ENCODE measurements at regions not wholly inside any gene's neighbourhood (a gene's known extent, or its start where the extent isn't known, plus 50 kb on each side); places are given as distances from the start of the nearest gene placed in this dataset.

DNA sequence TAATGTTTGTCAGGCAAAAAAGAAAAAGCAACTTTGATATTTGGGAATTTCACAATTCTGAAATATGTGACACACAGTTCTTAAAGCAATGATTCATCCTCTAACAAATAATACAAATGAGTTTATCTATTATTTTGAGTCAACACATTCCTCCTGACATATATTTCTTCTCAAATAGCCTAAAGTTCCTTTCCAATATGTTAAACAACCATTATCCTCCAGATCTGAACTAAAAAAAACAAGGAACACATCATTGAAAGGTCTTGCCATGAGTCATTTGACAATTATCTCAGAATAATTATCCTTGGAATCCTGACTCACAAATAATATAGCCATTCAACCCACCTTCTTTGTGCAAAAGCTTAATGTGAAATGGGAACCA lies 208.7 kb upstream of the CDIN1 start:
- Histone ChIP-seq H3K9me3 (no peaks in the 10 kb centered on the region), H3K27ac (no peak overlapping the region), H3K27me3 (no peaks in the 10 kb centered on the region), H3K36me3 (no peaks in the 10 kb centered on the region), H3K4me1 (no peaks in the 10 kb centered on the region), H3K4me3 (no peak overlapping the region)
- no peak for TF ChIP-seq EP300 (IDR thresholded peaks at IDR 0.05)
- TF ChIP-seq POLR2AphosphoS5 (IDR thresholded peaks at IDR 0.05), result no peak
- TF ChIP-seq POLR2A (IDR thresholded peaks at IDR 0.05), result no peak
- intact Hi-C loops (cut with DNase I), result no loop called here
- no peak for DNase-seq

DNA sequence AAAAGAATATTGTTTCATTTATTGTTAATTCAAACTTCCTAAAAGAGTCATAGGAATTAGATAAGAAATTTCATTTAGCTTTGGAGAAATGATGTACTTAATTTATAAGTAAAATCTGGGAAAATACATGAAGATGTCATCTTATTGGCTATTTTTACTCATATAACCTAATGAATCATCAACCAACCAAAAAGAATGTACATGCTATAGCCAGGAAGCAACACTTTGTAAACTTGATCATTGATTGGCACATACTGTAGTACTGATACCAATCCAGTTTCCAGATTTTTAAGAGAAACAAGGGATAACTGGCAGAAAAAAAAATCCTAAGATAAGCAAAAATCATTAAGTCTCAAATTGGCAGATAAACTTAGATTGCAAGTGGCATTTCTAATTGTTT lies 207.9 kb upstream of the CDIN1 start:
- no peaks in the 10 kb centered on the region for H3K27me3 ChIP-seq
- no peak for DNase-seq
- H3K9me3 ChIP-seq, result no peaks in the 10 kb centered on the region
- intact Hi-C loops (cut with DNase I), result no loop called here
- H3K27ac ChIP-seq, result no peak overlapping the region
- no peaks in the 10 kb centered on the region for H3K36me3 ChIP-seq
- no peak overlapping the region for H3K4me3 ChIP-seq
- TF ChIP-seq EP300 (IDR thresholded peaks at IDR 0.05) (no peak), POLR2A (IDR thresholded peaks at IDR 0.05) (no peak)
- H3K4me1 ChIP-seq, result no peaks in the 10 kb centered on the region

DNA sequence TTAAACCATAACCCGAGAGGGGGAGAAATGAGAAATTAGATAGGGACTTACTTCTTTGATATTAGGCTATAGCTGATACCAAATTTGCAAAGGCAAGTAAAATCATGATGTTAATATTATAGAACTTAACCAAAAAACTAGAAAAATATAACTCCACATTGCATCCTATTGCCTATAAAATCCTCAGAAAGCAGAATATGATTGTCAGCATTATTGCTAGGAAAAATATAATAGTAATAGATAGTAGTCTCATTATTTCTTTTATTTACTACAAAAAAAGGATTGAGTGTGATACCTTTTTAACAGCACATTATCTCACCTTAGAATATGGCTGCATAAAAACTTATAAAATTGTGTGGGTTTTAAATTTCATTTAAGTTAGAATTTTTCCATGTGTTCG lies 206.5 kb upstream of the CDIN1 start:
- intact Hi-C loops (cut with DNase I), result no loop called here
- TF ChIP-seq, protein P1, sequence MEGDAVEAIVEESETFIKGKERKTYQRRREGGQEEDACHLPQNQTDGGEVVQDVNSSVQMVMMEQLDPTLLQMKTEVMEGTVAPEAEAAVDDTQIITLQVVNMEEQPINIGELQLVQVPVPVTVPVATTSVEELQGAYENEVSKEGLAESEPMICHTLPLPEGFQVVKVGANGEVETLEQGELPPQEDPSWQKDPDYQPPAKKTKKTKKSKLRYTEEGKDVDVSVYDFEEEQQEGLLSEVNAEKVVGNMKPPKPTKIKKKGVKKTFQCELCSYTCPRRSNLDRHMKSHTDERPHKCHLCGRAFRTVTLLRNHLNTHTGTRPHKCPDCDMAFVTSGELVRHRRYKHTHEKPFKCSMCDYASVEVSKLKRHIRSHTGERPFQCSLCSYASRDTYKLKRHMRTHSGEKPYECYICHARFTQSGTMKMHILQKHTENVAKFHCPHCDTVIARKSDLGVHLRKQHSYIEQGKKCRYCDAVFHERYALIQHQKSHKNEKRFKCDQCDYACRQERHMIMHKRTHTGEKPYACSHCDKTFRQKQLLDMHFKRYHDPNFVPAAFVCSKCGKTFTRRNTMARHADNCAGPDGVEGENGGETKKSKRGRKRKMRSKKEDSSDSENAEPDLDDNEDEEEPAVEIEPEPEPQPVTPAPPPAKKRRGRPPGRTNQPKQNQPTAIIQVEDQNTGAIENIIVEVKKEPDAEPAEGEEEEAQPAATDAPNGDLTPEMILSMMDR (IDR thresholded peaks at IDR 0.05), result no peak
- TF ChIP-seq POLR2AphosphoS5 (IDR thresholded peaks at IDR 0.05), result no peak
- TF ChIP-seq POLR2A (IDR thresholded peaks at IDR 0.05), result no peak
- TF ChIP-seq EP300 (IDR thresholded peaks at IDR 0.05), result no peak
- Histone ChIP-seq H3K36me3 (no peaks in the 10 kb centered on the region), H3K4me3 (no peak overlapping the region), H3K4me1 (no peaks in the 10 kb centered on the region), H3K27me3 (no peaks in the 10 kb centered on the region), H3K27ac (no peak overlapping the region), H3K9me3 (no peaks in the 10 kb centered on the region)
- WGBS, 2 donors, result 80 to 81% methylated on average over 2 of the region's 2 CpGs
- no peak for DNase-seq

DNA sequence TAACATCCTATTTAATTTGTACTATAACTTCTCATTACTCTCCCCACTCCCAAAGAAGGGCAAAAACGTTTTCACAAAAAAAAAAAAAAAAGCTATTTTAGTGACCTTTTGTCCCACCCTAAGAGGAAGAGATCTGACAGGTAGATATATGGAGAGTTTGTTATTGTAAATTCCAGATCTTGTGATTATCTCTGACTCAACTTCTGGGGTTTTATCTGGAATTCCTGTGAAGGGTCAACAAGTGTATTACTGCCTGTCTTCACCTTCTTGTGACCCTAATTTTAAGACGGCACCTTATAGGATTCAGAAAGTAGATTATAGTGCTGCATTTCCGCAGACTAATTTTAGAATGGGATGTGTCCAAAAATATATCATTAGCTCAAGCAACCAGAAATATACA lies 205.9 kb upstream of the CDIN1 start:
- Histone ChIP-seq H3K27ac (no peak overlapping the region), H3K27me3 (no peaks in the 10 kb centered on the region), H3K9me3 (no peaks in the 10 kb centered on the region), H3K36me3 (no peaks in the 10 kb centered on the region), H3K4me3 (no peak overlapping the region), H3K4me1 (no peaks in the 10 kb centered on the region)
- TF ChIP-seq, protein P1 (IDR thresholded peaks at IDR 0.05), result no peak
- TF ChIP-seq POLR2A (IDR thresholded peaks at IDR 0.05) (no peak), POLR2AphosphoS5 (IDR thresholded peaks at IDR 0.05) (no peak), EP300 (IDR thresholded peaks at IDR 0.05) (no peak)
- intact Hi-C loops (cut with DNase I), result no loop called here
- no peak for DNase-seq
- 18 to 30% methylated on average over 3 of the region's 3 CpGs for WGBS, 2 donors

DNA sequence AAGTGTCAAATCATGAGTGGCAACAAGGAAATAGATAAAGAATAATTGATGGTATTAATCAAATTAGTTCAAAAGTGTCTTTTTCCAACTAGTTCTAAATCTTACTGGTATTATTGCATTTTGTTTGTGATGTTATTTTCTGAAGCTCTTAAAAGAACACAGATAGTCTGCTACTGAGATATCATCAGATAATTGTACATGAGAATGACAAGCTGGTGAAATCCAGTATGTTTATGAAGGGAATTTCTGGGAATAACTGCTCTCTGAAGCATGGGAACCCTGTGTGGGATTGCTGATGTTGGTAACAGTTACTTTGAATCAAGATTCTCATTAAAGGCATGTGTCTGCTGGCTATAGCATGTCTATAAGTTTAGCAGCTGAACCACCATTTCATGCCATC lies 190.3 kb upstream of the CDIN1 start:
- H3K4me1 ChIP-seq, result no peaks in the 10 kb centered on the region
- TF ChIP-seq POLR2AphosphoS5 (IDR thresholded peaks at IDR 0.05), result no peak
- no peak for TF ChIP-seq POLR2A (IDR thresholded peaks at IDR 0.05)
- TF ChIP-seq, protein P1 (IDR thresholded peaks at IDR 0.05), result no peak
- TF ChIP-seq EP300 (IDR thresholded peaks at IDR 0.05), result no peak
- intact Hi-C loops (cut with DNase I), result no loop called here
- H3K9me3 ChIP-seq, result no peaks in the 10 kb centered on the region
- no peaks in the 10 kb centered on the region for H3K27me3 ChIP-seq
- H3K36me3 ChIP-seq, result no peaks in the 10 kb centered on the region
- no peak overlapping the region for H3K27ac ChIP-seq
- no peak overlapping the region for H3K4me3 ChIP-seq
- no peak for DNase-seq

DNA sequence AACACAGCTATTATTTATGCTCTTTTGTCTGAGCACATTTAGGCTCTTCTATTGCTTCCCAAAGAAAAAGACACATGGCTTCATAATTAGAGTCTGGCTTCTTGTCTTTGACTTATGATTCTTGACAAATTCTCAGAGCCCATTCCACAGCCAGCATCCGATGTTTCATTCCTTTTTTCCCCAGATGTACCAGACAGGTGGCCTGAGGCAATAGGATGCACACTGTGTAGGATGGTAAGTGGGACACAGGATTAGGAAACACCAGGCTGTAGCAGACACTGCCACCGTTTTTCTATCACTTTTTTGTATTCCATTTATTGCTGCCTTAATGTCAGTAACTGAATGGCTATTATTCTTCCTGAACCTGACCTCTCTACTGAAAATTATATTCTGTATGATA lies 188.9 kb upstream of the CDIN1 start:
- no peaks in the 10 kb centered on the region for H3K9me3 ChIP-seq
- no peak overlapping the region for H3K4me3 ChIP-seq
- no peaks in the 10 kb centered on the region for H3K4me1 ChIP-seq
- TF ChIP-seq, protein P1 (IDR thresholded peaks at IDR 0.05), result no peak
- no peak for TF ChIP-seq POLR2A (IDR thresholded peaks at IDR 0.05)
- no peak for TF ChIP-seq EP300 (IDR thresholded peaks at IDR 0.05)
- no peak for TF ChIP-seq POLR2AphosphoS5 (IDR thresholded peaks at IDR 0.05)
- no peaks in the 10 kb centered on the region for H3K36me3 ChIP-seq
- no peak for DNase-seq
- no peaks in the 10 kb centered on the region for H3K27me3 ChIP-seq
- H3K27ac ChIP-seq, result no peak overlapping the region
- intact Hi-C loops (cut with DNase I), result no loop called here
- WGBS, 2 donors, result 55 to 74% methylated on average over 2 of the region's 2 CpGs
